ENCODE measurements at regions not wholly inside any gene's neighbourhood (a gene's known extent, or its start where the extent isn't known, plus 50 kb on each side); places are given as distances from the start of the nearest gene placed in this dataset.

- Histone ChIP-seq H3K27me3 (ENCODE audit: insufficient read depth, low read depth, low read length) (no peaks in the 10 kb centered on the region), H3K4me3 (ENCODE audit: low read length) (no peak overlapping the region), H2AFZ (ENCODE audit: low read depth, low read length) (no peak overlapping the region), H3K79me2 (replicated peaks; ENCODE audit: insufficient read depth, low read length) (no peaks in the 10 kb centered on the region), H3K9ac (ENCODE audit: low read length) (no peak overlapping the region), H4K20me1 (ENCODE audit: insufficient read depth) (no peaks in the 10 kb centered on the region), H3K9me3 (ENCODE audit: low read length) (no peaks in the 10 kb centered on the region), H3K36me3 (ENCODE audit: insufficient read depth, low read length) (no peaks in the 10 kb centered on the region), H3K9me2 (ENCODE audit: insufficient read depth, low read length) (no peaks in the 10 kb centered on the region), H3K27ac (ENCODE audit: low read length) (no peak overlapping the region), H3F3A (ENCODE audit: insufficient read depth, low read length, poor library complexity, severe bottlenecking) (no peaks in the 10 kb centered on the region), H3K4me2 (ENCODE audit: low read length) (no peak overlapping the region)
- TF ChIP-seq EP300 (conservative IDR thresholded peaks at IDR 0.05; ENCODE audit: poor library complexity, severe bottlenecking): no peak
- TF ChIP-seq EZH2 (IDR thresholded peaks at IDR 0.05; ENCODE audit: borderline replicate concordance, insufficient read depth, low read length, poor library complexity, severe bottlenecking): no peak
- TF ChIP-seq POLR2AphosphoS5 (IDR thresholded peaks at IDR 0.05): no peak
- TF ChIP-seq REST (IDR thresholded peaks at IDR 0.05; ENCODE audit: borderline replicate concordance): no peak
- TF ChIP-seq TAF1 (IDR thresholded peaks at IDR 0.05; ENCODE audit: low read depth): no peak
- TF ChIP-seq RAD21 (conservative IDR thresholded peaks at IDR 0.05): no peak
- TF ChIP-seq SMC3 (conservative IDR thresholded peaks at IDR 0.05; ENCODE audit: poor library complexity): no peak
- TF ChIP-seq, protein P1, sequence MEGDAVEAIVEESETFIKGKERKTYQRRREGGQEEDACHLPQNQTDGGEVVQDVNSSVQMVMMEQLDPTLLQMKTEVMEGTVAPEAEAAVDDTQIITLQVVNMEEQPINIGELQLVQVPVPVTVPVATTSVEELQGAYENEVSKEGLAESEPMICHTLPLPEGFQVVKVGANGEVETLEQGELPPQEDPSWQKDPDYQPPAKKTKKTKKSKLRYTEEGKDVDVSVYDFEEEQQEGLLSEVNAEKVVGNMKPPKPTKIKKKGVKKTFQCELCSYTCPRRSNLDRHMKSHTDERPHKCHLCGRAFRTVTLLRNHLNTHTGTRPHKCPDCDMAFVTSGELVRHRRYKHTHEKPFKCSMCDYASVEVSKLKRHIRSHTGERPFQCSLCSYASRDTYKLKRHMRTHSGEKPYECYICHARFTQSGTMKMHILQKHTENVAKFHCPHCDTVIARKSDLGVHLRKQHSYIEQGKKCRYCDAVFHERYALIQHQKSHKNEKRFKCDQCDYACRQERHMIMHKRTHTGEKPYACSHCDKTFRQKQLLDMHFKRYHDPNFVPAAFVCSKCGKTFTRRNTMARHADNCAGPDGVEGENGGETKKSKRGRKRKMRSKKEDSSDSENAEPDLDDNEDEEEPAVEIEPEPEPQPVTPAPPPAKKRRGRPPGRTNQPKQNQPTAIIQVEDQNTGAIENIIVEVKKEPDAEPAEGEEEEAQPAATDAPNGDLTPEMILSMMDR (IDR thresholded peaks at IDR 0.05; ENCODE audit: poor library complexity, severe bottlenecking): no peak
Observed at GRCh38 chr10:128723631-128724205, 597.5 kb upstream of the MKI67 start.

- no peaks in the 10 kb centered on the region for H3K36me3 ChIP-seq (ENCODE audit: insufficient read depth, low read length)
- no peaks in the 10 kb centered on the region for H3K9me3 ChIP-seq (ENCODE audit: low read length)
- H3F3A ChIP-seq (ENCODE audit: insufficient read depth, low read length, poor library complexity, severe bottlenecking): no peaks in the 10 kb centered on the region
- no peaks in the 10 kb centered on the region for H3K27me3 ChIP-seq (ENCODE audit: insufficient read depth, low read depth, low read length)
- H3K27ac ChIP-seq (ENCODE audit: low read length): no peak overlapping the region
- H3K9me2 ChIP-seq (ENCODE audit: insufficient read depth, low read length): no peaks in the 10 kb centered on the region
- H3K4me3 ChIP-seq (ENCODE audit: low read length): no peak overlapping the region
- H3K79me2 ChIP-seq (replicated peaks; ENCODE audit: insufficient read depth, low read length): no peaks in the 10 kb centered on the region
- TF ChIP-seq POLR2AphosphoS5 (IDR thresholded peaks at IDR 0.05) (no peak), RAD21 (conservative IDR thresholded peaks at IDR 0.05) (no peak), EZH2 (IDR thresholded peaks at IDR 0.05; ENCODE audit: borderline replicate concordance, insufficient read depth, low read length, poor library complexity, severe bottlenecking) (no peak), TAF1 (IDR thresholded peaks at IDR 0.05; ENCODE audit: low read depth) (no peak), SMC3 (conservative IDR thresholded peaks at IDR 0.05; ENCODE audit: poor library complexity) (no peak), REST (IDR thresholded peaks at IDR 0.05; ENCODE audit: borderline replicate concordance) (no peak), EP300 (conservative IDR thresholded peaks at IDR 0.05; ENCODE audit: poor library complexity, severe bottlenecking) (no peak), MXI1 (conservative IDR thresholded peaks at IDR 0.05; ENCODE audit: poor library complexity, severe bottlenecking) (no peak)
- TF ChIP-seq, protein P1 (IDR thresholded peaks at IDR 0.05; ENCODE audit: poor library complexity, severe bottlenecking): no peak
- H2AFZ ChIP-seq (ENCODE audit: low read depth, low read length): no peak overlapping the region
- H3K9ac ChIP-seq (ENCODE audit: low read length): no peak overlapping the region
- H4K20me1 ChIP-seq (ENCODE audit: insufficient read depth): no peaks in the 10 kb centered on the region
- no peak overlapping the region for H3K4me2 ChIP-seq (ENCODE audit: low read length)
Observed at GRCh38 chr10:128725531-128725930, 599.3 kb upstream of the MKI67 start.
